B cell (primary cell): ENCODE measurements at regions not wholly inside any gene's neighbourhood (a gene's known extent, or its start where the extent isn't known, plus 50 kb on each side); places are given as distances from the start of the nearest gene placed in this dataset.

Experiments used
- CTCF ChIP-seq: fragments of 200-600 bp; IDR thresholded peaks from one replicate; pipeline ENCODE4 v1.8.0; 2022; ENCODE audit warnings: antibody characterized with exemption, mild to moderate bottlenecking
- EZH2 ChIP-seq: IDR thresholded peaks from 2 replicates; pipeline ENCODE4 v1.6.1; 2012; ENCODE audit warnings: borderline replicate concordance, low read depth, mild to moderate bottlenecking, moderate library complexity, low read length; ENCODE audit not compliant: insufficient read depth, poor library complexity, severe bottlenecking

GRCh38 chr16:72467157-72467759, 295.3 kb upstream of the PMFBP1 start:
- TF ChIP-seq CTCF (peak; percentile 25), EZH2 (no peak)
